DND-41 (cell line): ENCODE measurements at regions not wholly inside any gene's neighbourhood (a gene's known extent, or its start where the extent isn't known, plus 50 kb on each side); places are given as distances from the start of the nearest gene placed in this dataset.

ENCODE experiments used
- ATAC-seq: fragments of 200-7000 bp; cut with Tn5 transposase; 3 replicates; pipeline ENCODE4 v1.9.1; 2021; ENCODE audit warnings: low read depth; ENCODE audit not compliant: insufficient read depth
- DNase-seq: peaks from one replicate; pipeline ENCODE4 v3.0.0-alpha.2; 2020
- H2AFZ ChIP-seq: 2 replicates; pipeline ENCODE4 v1.6.0; 2012; ENCODE audit warnings: low read depth, low read length
- H3K27ac ChIP-seq: 2 replicates; pipeline ENCODE4 v1.5.1; 2012; ENCODE audit warnings: low read length, inconsistent platforms
- H3K27me3 ChIP-seq: fragments of 200-600 bp; sonication (generic); 2 replicates; pipeline ENCODE4 v1.6.0; 2012; ENCODE audit warnings: low read length, mild to moderate bottlenecking, inconsistent platforms; ENCODE audit not compliant: insufficient read depth, poor library complexity
- H3K36me3 ChIP-seq: 2 replicates; pipeline ENCODE4 v1.5.1; 2012; ENCODE audit warnings: low read length, inconsistent platforms; ENCODE audit not compliant: insufficient read depth
- H3K4me1 ChIP-seq: 2 replicates; pipeline ENCODE4 v1.5.1; 2012; ENCODE audit warnings: mild to moderate bottlenecking, low read length; ENCODE audit not compliant: insufficient read depth
- H3K4me2 ChIP-seq: 2 replicates; pipeline ENCODE4 v1.6.0; 2012; ENCODE audit warnings: mild to moderate bottlenecking, moderate library complexity, low read length, inconsistent platforms; ENCODE audit not compliant: insufficient read depth
- H3K4me3 ChIP-seq, 2 experiments: fragments of 200-600 bp in 1 of 2; shearing (Covaris generic) in 1 of 2; 2 replicates each; pipeline ENCODE4 v1.5.1; 2012 to 2016; ENCODE audit warnings: inconsistent platforms in 2 of 2, low read length in 2 of 2, mild to moderate bottlenecking in 2 of 2, low read depth in 1 of 2, moderate library complexity in 1 of 2
- H3K79me2 ChIP-seq: 2 replicates; pipeline ENCODE4 v1.6.0; 2012; ENCODE audit warnings: low read length, inconsistent platforms; ENCODE audit not compliant: insufficient read depth
- H3K9ac ChIP-seq: 2 replicates; pipeline ENCODE4 v1.6.0; 2012; ENCODE audit warnings: low read depth, mild to moderate bottlenecking, inconsistent platforms, low read length, moderate library complexity
- H3K9me3 ChIP-seq: 2 replicates; pipeline ENCODE4 v1.5.1; 2012; ENCODE audit warnings: low read length, moderate library complexity, mild to moderate bottlenecking, inconsistent platforms; ENCODE audit not compliant: insufficient read depth, severe bottlenecking
- H4K20me1 ChIP-seq: 2 replicates; pipeline ENCODE4 v1.6.0; 2012; ENCODE audit warnings: low read length; ENCODE audit not compliant: insufficient read depth
- CTCF ChIP-seq: IDR thresholded peaks from 2 replicates; pipeline ENCODE4 v1.5.1; 2012; ENCODE audit warnings: borderline replicate concordance, low read length, moderate library complexity, mild to moderate bottlenecking; ENCODE audit not compliant: poor library complexity, severe bottlenecking; ENCODE audit errors: extremely low read depth
- EZH2 ChIP-seq: IDR thresholded peaks from 3 replicates; pipeline ENCODE4 v1.6.1; 2012; ENCODE audit warnings: borderline replicate concordance, low read depth, mild to moderate bottlenecking, moderate library complexity, low read length, inconsistent platforms; ENCODE audit not compliant: severe bottlenecking

GRCh38 chr9:78399153-78399552, 102.2 kb downstream of the PSAT1 start:
- Histone ChIP-seq H2AFZ (no peak overlapping the region), H3K36me3 (no peaks in the 10 kb centered on the region), H3K27me3 (no peaks in the 10 kb centered on the region), H3K27ac (no peak overlapping the region), H3K9ac (no peak overlapping the region), H3K9me3 (peaks cover 12% of the 10 kb centered on the region), H4K20me1 (no peaks in the 10 kb centered on the region), H3K4me3 (no peak overlapping the region), H3K79me2 (no peaks in the 10 kb centered on the region), H3K4me2 (no peak overlapping the region), H3K4me1 (no peaks in the 10 kb centered on the region)
- no peak for ATAC-seq
- no peak for TF ChIP-seq CTCF
- TF ChIP-seq EZH2: no peak
- no peak for DNase-seq

- TF ChIP-seq CTCF (no peak), EZH2 (no peak)
Observed at GRCh38 chr9:78400496-78400895, 103.6 kb downstream of the PSAT1 start.

GRCh38 chr9:78405461-78405860, 108.5 kb downstream of the PSAT1 start:
- Histone ChIP-seq H3K27me3 (no peaks in the 10 kb centered on the region), H4K20me1 (no peaks in the 10 kb centered on the region), H3K27ac (no peak overlapping the region), H3K9me3 (no peaks in the 10 kb centered on the region), H3K4me1 (no peaks in the 10 kb centered on the region), H2AFZ (no peak overlapping the region), H3K9ac (no peak overlapping the region), H3K36me3 (no peaks in the 10 kb centered on the region), H3K4me3 (no peak overlapping the region), H3K79me2 (no peaks in the 10 kb centered on the region), H3K4me2 (no peak overlapping the region)
- TF ChIP-seq EZH2 (no peak), CTCF (no peak)
- DNase-seq: no peak
- no peak for ATAC-seq

More at GRCh38 chr9:78400496-78400895, 103.6 kb downstream of the PSAT1 start:
- Histone ChIP-seq H3K9me3 (peaks cover 3% of the 10 kb centered on the region), H3K79me2 (no peaks in the 10 kb centered on the region), H3K4me1 (no peaks in the 10 kb centered on the region), H4K20me1 (no peaks in the 10 kb centered on the region), H3K27me3 (no peaks in the 10 kb centered on the region), H3K9ac (no peak overlapping the region), H3K27ac (no peak overlapping the region), H2AFZ (no peak overlapping the region), H3K36me3 (no peaks in the 10 kb centered on the region), H3K4me2 (no peak overlapping the region), H3K4me3 (no peak overlapping the region)
- no peak for ATAC-seq
- no peak for DNase-seq

GRCh38 chr9:78406146-78406545, 109.2 kb downstream of the PSAT1 start:
- no peak overlapping the region for H3K4me2 ChIP-seq
- H3K36me3 ChIP-seq: no peaks in the 10 kb centered on the region
- no peak overlapping the region for H3K27ac ChIP-seq
- H3K4me1 ChIP-seq: no peaks in the 10 kb centered on the region
- no peaks in the 10 kb centered on the region for H3K27me3 ChIP-seq
- no peak overlapping the region for H3K9ac ChIP-seq
- H2AFZ ChIP-seq: no peak overlapping the region
- no peaks in the 10 kb centered on the region for H3K9me3 ChIP-seq
- DNase-seq: no peak
- no peak for ATAC-seq
- no peak overlapping the region for H3K4me3 ChIP-seq
- no peaks in the 10 kb centered on the region for H3K79me2 ChIP-seq
- no peak for TF ChIP-seq EZH2
- no peak for TF ChIP-seq CTCF
- H4K20me1 ChIP-seq: no peaks in the 10 kb centered on the region
